ENCODE measurements at regions not wholly inside any gene's neighbourhood (a gene's known extent, or its start where the extent isn't known, plus 50 kb on each side); places are given as distances from the start of the nearest gene placed in this dataset.
"Not testable (repeated sequence)": the region's sequence is repeated elsewhere in the genome, so short reads cannot be mapped to it uniquely, and the experiment has no call there.

- no peaks in the 10 kb centered on the region for H3K36me3 ChIP-seq (ENCODE audit: control insufficient read depth, insufficient read depth, low read length)
- H3K27me3 ChIP-seq (ENCODE audit: control insufficient read depth, insufficient read depth, low read length) = no peaks in the 10 kb centered on the region
- no peaks in the 10 kb centered on the region for H3K9me3 ChIP-seq (ENCODE audit: control insufficient read depth, insufficient read depth, low read length)
- no peak overlapping the region for H3K27ac ChIP-seq (ENCODE audit: low read depth, low read length)
- H3K4me1 ChIP-seq (ENCODE audit: control insufficient read depth, insufficient read depth, low read length) = no peaks in the 10 kb centered on the region
- no peak overlapping the region for H3K4me3 ChIP-seq (ENCODE audit: low read depth, low read length)
- no peak for DNase-seq (ENCODE audit: low read depth in 4 of 6, low spot score in 6 of 6)
Measured at GRCh38 chr20:22058746-22059145, 353.3 kb downstream of the PAX1 start.

GRCh38 chr20:22055981-22056380, 350.5 kb downstream of the PAX1 start:
- no CpG with 5 or more reads among the region's 1 CpG for whole genome bisulfite sequencing (ENCODE audit: insufficient coverage)
- H3K4me1 ChIP-seq (ENCODE audit: control insufficient read depth, insufficient read depth, low read length) = no peaks in the 10 kb centered on the region
- H3K4me3 ChIP-seq (ENCODE audit: low read depth, low read length) = no peak overlapping the region
- no peaks in the 10 kb centered on the region for H3K9me3 ChIP-seq (ENCODE audit: control insufficient read depth, insufficient read depth, low read length)
- no peaks in the 10 kb centered on the region for H3K36me3 ChIP-seq (ENCODE audit: control insufficient read depth, insufficient read depth, low read length)
- no peaks in the 10 kb centered on the region for H3K27me3 ChIP-seq (ENCODE audit: control insufficient read depth, insufficient read depth, low read length)
- no peak overlapping the region for H3K27ac ChIP-seq (ENCODE audit: low read depth, low read length)
- DNase-seq (ENCODE audit: low read depth in 4 of 6, low spot score in 6 of 6) = no peak

- Histone ChIP-seq H3K9me3 (ENCODE audit: control insufficient read depth, insufficient read depth, low read length) (no peaks in the 10 kb centered on the region), H3K27me3 (ENCODE audit: control insufficient read depth, insufficient read depth, low read length) (no peaks in the 10 kb centered on the region), H3K36me3 (ENCODE audit: control insufficient read depth, insufficient read depth, low read length) (no peaks in the 10 kb centered on the region), H3K4me1 (ENCODE audit: control insufficient read depth, insufficient read depth, low read length) (no peaks in the 10 kb centered on the region), H3K4me3 (ENCODE audit: low read depth, low read length) (no peak overlapping the region), H3K27ac (ENCODE audit: low read depth, low read length) (no peak overlapping the region)
- no CpG with 5 or more reads among the region's 1 CpG for WGBS (ENCODE audit: insufficient coverage)
- DNase-seq (ENCODE audit: low read depth in 4 of 6, low spot score in 6 of 6) = no peak
Measured at GRCh38 chr20:22052025-22052650, 346.7 kb downstream of the PAX1 start.

GRCh38 chr20:22045956-22046507, 340.6 kb downstream of the PAX1 start:
- DNase-seq (ENCODE audit: low read depth in 4 of 6, low spot score in 6 of 6); H3K36me3 ChIP-seq (ENCODE audit: control insufficient read depth, insufficient read depth, low read length); H3K4me1 ChIP-seq (ENCODE audit: control insufficient read depth, insufficient read depth, low read length); H3K4me3 ChIP-seq (ENCODE audit: low read depth, low read length); H3K27ac ChIP-seq (ENCODE audit: low read depth, low read length); H3K9me3 ChIP-seq (ENCODE audit: control insufficient read depth, insufficient read depth, low read length); H3K27me3 ChIP-seq (ENCODE audit: control insufficient read depth, insufficient read depth, low read length): not testable (repeated sequence)
- WGBS (ENCODE audit: insufficient coverage) = 79% methylated on average over 12 of the region's 13 CpGs

- no peak overlapping the region for H3K4me3 ChIP-seq (ENCODE audit: low read depth, low read length)
- DNase-seq (ENCODE audit: low read depth in 4 of 6, low spot score in 6 of 6) = no peak
- H3K9me3 ChIP-seq (ENCODE audit: control insufficient read depth, insufficient read depth, low read length) = no peaks in the 10 kb centered on the region
- H3K27ac ChIP-seq (ENCODE audit: low read depth, low read length) = no peak overlapping the region
- no peaks in the 10 kb centered on the region for H3K36me3 ChIP-seq (ENCODE audit: control insufficient read depth, insufficient read depth, low read length)
- no peaks in the 10 kb centered on the region for H3K27me3 ChIP-seq (ENCODE audit: control insufficient read depth, insufficient read depth, low read length)
- no peaks in the 10 kb centered on the region for H3K4me1 ChIP-seq (ENCODE audit: control insufficient read depth, insufficient read depth, low read length)
- WGBS (ENCODE audit: insufficient coverage) = no CpG with 5 or more reads among the region's 1 CpG
Measured at GRCh38 chr20:22027423-22027822, 322.0 kb downstream of the PAX1 start.

- no peak for DNase-seq (ENCODE audit: low read depth in 4 of 6, low spot score in 6 of 6)
- no peak overlapping the region for H3K4me3 ChIP-seq (ENCODE audit: low read depth, low read length)
- H3K27ac ChIP-seq (ENCODE audit: low read depth, low read length) = no peak overlapping the region
- H3K27me3 ChIP-seq (ENCODE audit: control insufficient read depth, insufficient read depth, low read length) = no peaks in the 10 kb centered on the region
- 81% methylated on average over 3 of the region's 4 CpGs for WGBS (ENCODE audit: insufficient coverage)
- H3K9me3 ChIP-seq (ENCODE audit: control insufficient read depth, insufficient read depth, low read length) = no peaks in the 10 kb centered on the region
- no peaks in the 10 kb centered on the region for H3K36me3 ChIP-seq (ENCODE audit: control insufficient read depth, insufficient read depth, low read length)
- no peaks in the 10 kb centered on the region for H3K4me1 ChIP-seq (ENCODE audit: control insufficient read depth, insufficient read depth, low read length)
Measured at GRCh38 chr20:22020201-22020600, 314.7 kb downstream of the PAX1 start.

GRCh38 chr20:22008456-22008855, 303.0 kb downstream of the PAX1 start:
- Histone ChIP-seq H3K27me3 (ENCODE audit: control insufficient read depth, insufficient read depth, low read length) (no peaks in the 10 kb centered on the region), H3K27ac (ENCODE audit: low read depth, low read length) (no peak overlapping the region), H3K9me3 (ENCODE audit: control insufficient read depth, insufficient read depth, low read length) (no peaks in the 10 kb centered on the region), H3K4me1 (ENCODE audit: control insufficient read depth, insufficient read depth, low read length) (no peaks in the 10 kb centered on the region), H3K36me3 (ENCODE audit: control insufficient read depth, insufficient read depth, low read length) (no peaks in the 10 kb centered on the region), H3K4me3 (ENCODE audit: low read depth, low read length) (no peak overlapping the region)
- no CpG with 5 or more reads among the region's 3 CpGs for WGBS (ENCODE audit: insufficient coverage)
- DNase-seq (ENCODE audit: low read depth in 4 of 6, low spot score in 6 of 6) = peak in 1 of 6 donors; percentile 9

GRCh38 chr20:22006306-22006705, 300.8 kb downstream of the PAX1 start:
- H3K27me3 ChIP-seq (ENCODE audit: control insufficient read depth, insufficient read depth, low read length) = no peaks in the 10 kb centered on the region
- no peaks in the 10 kb centered on the region for H3K9me3 ChIP-seq (ENCODE audit: control insufficient read depth, insufficient read depth, low read length)
- H3K36me3 ChIP-seq (ENCODE audit: control insufficient read depth, insufficient read depth, low read length) = no peaks in the 10 kb centered on the region
- H3K4me1 ChIP-seq (ENCODE audit: control insufficient read depth, insufficient read depth, low read length) = no peaks in the 10 kb centered on the region
- no peak for DNase-seq (ENCODE audit: low read depth in 4 of 6, low spot score in 6 of 6)
- H3K4me3 ChIP-seq (ENCODE audit: low read depth, low read length) = no peak overlapping the region
- H3K27ac ChIP-seq (ENCODE audit: low read depth, low read length) = no peak overlapping the region

- H3K27me3 ChIP-seq (ENCODE audit: control insufficient read depth, insufficient read depth, low read length) = no peaks in the 10 kb centered on the region
- H3K36me3 ChIP-seq (ENCODE audit: control insufficient read depth, insufficient read depth, low read length) = no peaks in the 10 kb centered on the region
- no peaks in the 10 kb centered on the region for H3K4me1 ChIP-seq (ENCODE audit: control insufficient read depth, insufficient read depth, low read length)
- 86% methylated on average over 1 of the region's 2 CpGs for WGBS (ENCODE audit: insufficient coverage)
- H3K27ac ChIP-seq (ENCODE audit: low read depth, low read length) = no peak overlapping the region
- H3K4me3 ChIP-seq (ENCODE audit: low read depth, low read length) = no peak overlapping the region
- no peaks in the 10 kb centered on the region for H3K9me3 ChIP-seq (ENCODE audit: control insufficient read depth, insufficient read depth, low read length)
- DNase-seq (ENCODE audit: low read depth in 4 of 6, low spot score in 6 of 6) = no peak
Measured at GRCh38 chr20:22005535-22005934, 300.1 kb downstream of the PAX1 start.

GRCh38 chr20:22004946-22005345, 299.5 kb downstream of the PAX1 start:
- no peaks in the 10 kb centered on the region for H3K36me3 ChIP-seq (ENCODE audit: control insufficient read depth, insufficient read depth, low read length)
- H3K4me3 ChIP-seq (ENCODE audit: low read depth, low read length) = no peak overlapping the region
- no peaks in the 10 kb centered on the region for H3K9me3 ChIP-seq (ENCODE audit: control insufficient read depth, insufficient read depth, low read length)
- no peaks in the 10 kb centered on the region for H3K4me1 ChIP-seq (ENCODE audit: control insufficient read depth, insufficient read depth, low read length)
- WGBS (ENCODE audit: insufficient coverage) = 100% methylated on average over 1 of the region's 2 CpGs
- no peak for DNase-seq (ENCODE audit: low read depth in 4 of 6, low spot score in 6 of 6)
- no peaks in the 10 kb centered on the region for H3K27me3 ChIP-seq (ENCODE audit: control insufficient read depth, insufficient read depth, low read length)
- no peak overlapping the region for H3K27ac ChIP-seq (ENCODE audit: low read depth, low read length)

Measured in spinal cord (tissue), 9 donors.